Large intestine (tissue), 3 donors: ENCODE measurements at regions not wholly inside any gene's neighbourhood (a gene's known extent, or its start where the extent isn't known, plus 50 kb on each side); places are given as distances from the start of the nearest gene placed in this dataset.

ENCODE experiments used
- DNase-seq, 2 donors: peaks; one replicate each; pipeline versions ENCODE4 v3.0.0 to v3.0.0-alpha.2; 2013
- H3K27ac ChIP-seq: one replicate; pipeline ENCODE4 v1.5.1; 2013; ENCODE audit warnings: low read length
- H3K27me3 ChIP-seq: 2 replicates; pipeline ENCODE4 v1.6.1; 2013; ENCODE audit warnings: low read length; ENCODE audit not compliant: control insufficient read depth, insufficient read depth
- H3K36me3 ChIP-seq: 2 replicates; pipeline ENCODE4 v1.6.1; 2013; ENCODE audit warnings: low read length; ENCODE audit not compliant: control insufficient read depth, insufficient read depth
- H3K4me1 ChIP-seq: one replicate; pipeline ENCODE4 v1.6.1; 2013; ENCODE audit warnings: low read length; ENCODE audit not compliant: control insufficient read depth, insufficient read depth
- H3K4me3 ChIP-seq: one replicate; pipeline ENCODE4 v1.5.1; 2013; ENCODE audit warnings: low read length
- H3K9me3 ChIP-seq: one replicate; pipeline ENCODE4 v1.6.1; 2013; ENCODE audit warnings: mild to moderate bottlenecking, low read depth, low read length, moderate library complexity; ENCODE audit not compliant: control insufficient read depth
- WGBS: methylation state at CpG from one replicate; pipeline ENCODE4 v1.1.5; 2013; ENCODE audit warnings: low lambda C conversion rate; ENCODE audit not compliant: insufficient coverage; 5-methylcytosine and 5-hydroxymethylcytosine counted together

GRCh38 chr12:76634133-76634532 lies 74.6 kb upstream of the OSBPL8 start:
- Histone ChIP-seq H3K27me3 (no peaks in the 10 kb centered on the region), H3K36me3 (no peaks in the 10 kb centered on the region), H3K9me3 (no peaks in the 10 kb centered on the region), H3K4me3 (no peak overlapping the region), H3K27ac (no peak overlapping the region), H3K4me1 (no peaks in the 10 kb centered on the region)
- no peak for DNase-seq
- WGBS, result 60% methylated on average over 1 of the region's 4 CpGs

GRCh38 chr12:76636121-76636692 lies 76.6 kb upstream of the OSBPL8 start:
- H3K36me3 ChIP-seq, result no peaks in the 10 kb centered on the region
- H3K27me3 ChIP-seq, result no peaks in the 10 kb centered on the region
- 0% methylated on average over 1 of the region's 5 CpGs for WGBS
- H3K4me1 ChIP-seq, result no peaks in the 10 kb centered on the region
- H3K27ac ChIP-seq, result no peak overlapping the region
- H3K9me3 ChIP-seq, result no peaks in the 10 kb centered on the region
- H3K4me3 ChIP-seq, result no peak overlapping the region
- no peak for DNase-seq

GRCh38 chr12:76637807-76638206 lies 78.2 kb upstream of the OSBPL8 start:
- H3K27me3 ChIP-seq, result no peaks in the 10 kb centered on the region
- WGBS, result no CpG with 5 or more reads among the region's 3 CpGs

GRCh38 chr12:76639646-76640045 lies 80.1 kb upstream of the OSBPL8 start:
- DNase-seq, result no peak
- Histone ChIP-seq H3K4me1 (no peaks in the 10 kb centered on the region), H3K4me3 (no peak overlapping the region), H3K27ac (no peak overlapping the region), H3K27me3 (no peaks in the 10 kb centered on the region), H3K36me3 (no peaks in the 10 kb centered on the region), H3K9me3 (no peaks in the 10 kb centered on the region)
- WGBS, result no CpG with 5 or more reads among the region's 6 CpGs

More at GRCh38 chr12:76637807-76638206, 78.2 kb upstream of the OSBPL8 start:
- no peak for DNase-seq
- Histone ChIP-seq H3K4me1 (no peaks in the 10 kb centered on the region), H3K27ac (no peak overlapping the region), H3K9me3 (no peaks in the 10 kb centered on the region), H3K36me3 (no peaks in the 10 kb centered on the region), H3K4me3 (no peak overlapping the region)

DNA sequence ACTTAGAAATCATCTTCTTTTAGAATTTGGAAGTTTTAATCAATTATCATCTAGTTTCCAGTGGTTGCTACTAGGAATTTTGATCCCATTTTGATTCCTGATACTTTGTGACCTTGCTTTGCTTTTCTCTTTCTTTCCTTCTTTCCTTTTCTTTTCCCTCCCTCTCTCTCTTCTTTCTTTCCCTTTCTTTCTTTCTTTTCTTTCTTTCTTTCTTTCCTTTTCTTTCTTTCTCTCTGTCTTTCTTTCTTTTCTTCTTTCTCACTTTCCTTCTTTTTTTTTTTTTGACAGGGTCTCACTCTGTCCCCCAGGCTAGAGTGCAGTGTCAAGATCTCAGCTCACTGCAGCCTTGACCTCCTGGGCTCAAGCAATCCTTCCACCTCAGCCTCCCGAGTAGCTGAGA lies 81.5 kb upstream of the OSBPL8 start:
- H3K27me3 ChIP-seq, result no peaks in the 10 kb centered on the region
- H3K27ac ChIP-seq, result no peak overlapping the region
- no peak for DNase-seq
- H3K36me3 ChIP-seq, result no peaks in the 10 kb centered on the region
- no peak overlapping the region for H3K4me3 ChIP-seq
- no CpG with 5 or more reads among the region's 1 CpG for WGBS
- no peaks in the 10 kb centered on the region for H3K4me1 ChIP-seq
- H3K9me3 ChIP-seq, result no peaks in the 10 kb centered on the region

GRCh38 chr12:76641961-76642360 lies 82.4 kb upstream of the OSBPL8 start:
- H3K9me3 ChIP-seq, result no peaks in the 10 kb centered on the region
- no peaks in the 10 kb centered on the region for H3K4me1 ChIP-seq
- no peaks in the 10 kb centered on the region for H3K36me3 ChIP-seq
- H3K27ac ChIP-seq, result no peak overlapping the region
- 100% methylated on average over 1 of the region's 2 CpGs for WGBS
- no peaks in the 10 kb centered on the region for H3K27me3 ChIP-seq
- H3K4me3 ChIP-seq, result no peak overlapping the region
- no peak for DNase-seq

DNA sequence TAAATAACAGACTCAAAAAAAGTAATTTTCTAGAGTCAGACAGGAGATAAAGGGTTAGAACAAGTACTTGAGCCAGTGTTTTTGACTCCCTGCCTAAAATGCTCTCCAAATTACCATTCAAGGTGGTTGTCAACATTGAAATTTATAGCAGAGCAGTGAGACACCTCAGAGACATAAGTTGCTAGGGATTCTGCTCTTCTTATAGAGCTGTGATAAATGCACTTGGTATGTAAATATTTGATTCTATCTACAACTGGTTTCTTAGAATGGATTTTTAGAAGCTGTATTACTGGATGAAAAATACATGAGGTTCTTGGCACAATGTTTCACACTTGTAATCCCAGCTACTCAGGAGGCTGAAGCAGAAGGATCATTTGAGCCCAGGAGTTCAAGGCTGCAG lies 83.9 kb upstream of the OSBPL8 start:
- H3K27ac ChIP-seq, result no peak overlapping the region
- H3K27me3 ChIP-seq, result no peaks in the 10 kb centered on the region
- no peaks in the 10 kb centered on the region for H3K4me1 ChIP-seq
- H3K36me3 ChIP-seq, result no peaks in the 10 kb centered on the region
- no peaks in the 10 kb centered on the region for H3K9me3 ChIP-seq
- DNase-seq, result no peak
- H3K4me3 ChIP-seq, result no peak overlapping the region

DNA sequence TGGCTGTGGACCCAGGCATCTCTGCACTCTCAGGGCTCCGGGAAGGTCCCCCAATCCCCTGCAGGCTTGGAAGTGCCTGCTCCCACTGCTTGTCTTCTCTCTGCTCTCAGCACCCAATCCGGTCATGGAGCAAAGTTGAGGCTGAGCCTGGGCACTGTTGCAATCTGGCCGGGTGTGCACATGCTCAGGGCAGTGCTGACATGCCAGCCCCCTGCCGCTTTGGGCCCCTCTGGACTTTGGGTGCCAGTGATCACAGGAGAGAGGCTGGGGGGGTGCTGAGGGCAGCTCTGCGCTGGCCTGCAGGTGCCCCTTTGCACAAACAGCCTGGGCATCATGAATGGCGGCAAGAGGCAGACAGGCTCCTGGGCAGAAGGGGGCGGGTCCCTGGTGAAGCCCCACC lies 85.4 kb upstream of the OSBPL8 start:
- no peaks in the 10 kb centered on the region for H3K27me3 ChIP-seq

GRCh38 chr12:76645934-76646333 lies 86.4 kb upstream of the OSBPL8 start:
- no peaks in the 10 kb centered on the region for H3K4me1 ChIP-seq
- no peak for DNase-seq
- H3K27me3 ChIP-seq, result no peaks in the 10 kb centered on the region
- no peaks in the 10 kb centered on the region for H3K36me3 ChIP-seq
- H3K9me3 ChIP-seq, result no peaks in the 10 kb centered on the region
- WGBS, result no CpG with 5 or more reads among the region's 3 CpGs
- H3K27ac ChIP-seq, result no peak overlapping the region
- no peak overlapping the region for H3K4me3 ChIP-seq

More for the DNA sequence above, 85.4 kb upstream of the OSBPL8 start:
- Histone ChIP-seq H3K4me3 (no peak overlapping the region), H3K4me1 (no peaks in the 10 kb centered on the region), H3K36me3 (no peaks in the 10 kb centered on the region), H3K9me3 (no peaks in the 10 kb centered on the region), H3K27ac (no peak overlapping the region)
- WGBS, result no CpG with 5 or more reads among the region's 7 CpGs
- DNase-seq, result no peak

DNA sequence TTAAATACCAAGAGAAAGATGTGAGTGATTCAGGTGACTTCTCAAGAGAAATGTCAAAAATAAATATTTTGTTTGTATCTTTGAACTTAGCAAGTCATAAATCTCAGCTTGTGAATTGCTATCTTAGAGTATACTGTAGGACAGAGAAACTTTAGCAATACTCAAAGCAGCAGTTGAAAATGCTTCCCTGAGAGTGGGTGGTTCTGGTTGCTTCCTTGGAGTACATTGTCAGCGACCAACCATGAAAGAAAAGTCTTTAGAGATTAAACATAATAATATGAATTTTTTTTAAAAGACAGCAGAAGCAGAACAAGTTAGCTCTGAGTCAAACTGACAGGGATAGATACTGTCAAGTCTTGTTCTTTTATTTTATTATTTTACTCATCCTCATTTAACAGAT lies 86.8 kb upstream of the OSBPL8 start:
- H3K27ac ChIP-seq, result no peak overlapping the region
- H3K9me3 ChIP-seq, result no peaks in the 10 kb centered on the region
- 83% methylated on average over 1 of the region's 1 CpG for WGBS
- no peaks in the 10 kb centered on the region for H3K36me3 ChIP-seq
- no peak for DNase-seq
- no peak overlapping the region for H3K4me3 ChIP-seq
- no peaks in the 10 kb centered on the region for H3K4me1 ChIP-seq
- H3K27me3 ChIP-seq, result no peaks in the 10 kb centered on the region

DNA sequence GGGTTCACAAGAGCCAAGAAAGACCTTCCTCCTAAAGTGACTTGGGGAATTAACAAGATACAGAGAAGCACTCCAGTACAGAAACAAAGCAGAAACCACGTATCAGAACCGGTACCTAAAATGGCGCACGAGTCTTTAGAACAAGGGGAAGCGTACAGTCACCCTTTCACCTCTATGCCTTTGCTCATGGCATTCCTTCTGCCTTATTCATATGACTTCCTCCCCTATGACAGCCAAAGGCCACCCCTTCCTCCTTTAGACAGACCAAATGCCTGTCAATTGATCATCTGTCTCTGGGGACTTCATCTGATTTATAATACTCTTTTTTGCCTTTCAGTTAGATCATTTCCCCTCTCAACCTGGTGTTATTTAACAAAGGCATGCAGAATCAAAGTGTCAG lies 89.5 kb upstream of the OSBPL8 start:
- Histone ChIP-seq H3K27me3 (no peaks in the 10 kb centered on the region), H3K9me3 (no peaks in the 10 kb centered on the region), H3K36me3 (no peaks in the 10 kb centered on the region), H3K4me1 (peaks cover 6% of the 10 kb centered on the region), H3K4me3 (no peak overlapping the region), H3K27ac (no peak overlapping the region)
- no CpG with 5 or more reads among the region's 5 CpGs for WGBS
- no peak for DNase-seq
